Panc1 (cell line): ENCODE measurements at regions not wholly inside any gene's neighbourhood (a gene's known extent, or its start where the extent isn't known, plus 50 kb on each side); places are given as distances from the start of the nearest gene placed in this dataset.

Experiments used
- ATAC-seq: fragments of 200-7000 bp; cut with Tn5 transposase; 2 replicates; pipeline ENCODE4 v1.9.1; 2020; ENCODE audit warnings: mild to moderate bottlenecking, moderate library complexity
- BruUV-seq: library from RNA; stranded (reverse); fragments of 400-500 nt; replicated peaks from 2 replicates; lab custom pipeline; 2021; lab: Mats Ljungman, UMichigan
- CTCF ChIA-PET: fragments of 300-600 bp; sonication (Branson Sonifier 250); formaldehyde crosslinking; loops from one replicate; lab custom pipeline; 2022; ENCODE audit warnings: antibody characterized with exemption; lab: Charles Lee
- POLR2A ChIA-PET: fragments of 300-600 bp; sonication (Branson Sonifier 250); formaldehyde crosslinking; loops from one replicate; lab custom pipeline; 2022; ENCODE audit warnings: antibody characterized with exemption; lab: Charles Lee
- DNase-seq: peaks from one replicate; pipeline ENCODE4 v3.0.0-alpha.2; 2010; ENCODE audit warnings: low read depth, low spot score
- H3K27ac ChIP-seq: 2 replicates; pipeline ENCODE4 v1.5.1; 2011; ENCODE audit warnings: mild to moderate bottlenecking, low read length, inconsistent platforms
- H3K27me3 ChIP-seq: fragments of 200-500 bp; sonication (Bioruptor generic); 2 replicates; pipeline ENCODE4 v1.6.0; 2014; ENCODE audit warnings: low read length, inconsistent platforms; ENCODE audit not compliant: control insufficient read depth, insufficient read depth
- H3K36me3 ChIP-seq: fragments of 200-500 bp; sonication (Bioruptor generic); 2 replicates; pipeline ENCODE4 v1.5.1; 2014; ENCODE audit warnings: inconsistent platforms, mild to moderate bottlenecking, low read length, moderate library complexity; ENCODE audit not compliant: control insufficient read depth, insufficient read depth
- H3K4me1 ChIP-seq: 2 replicates; pipeline ENCODE4 v1.5.1; 2011; ENCODE audit warnings: inconsistent platforms, mild to moderate bottlenecking, low read length, moderate library complexity; ENCODE audit not compliant: control insufficient read depth, insufficient read depth
- H3K4me3 ChIP-seq, 2 experiments: 2 replicates each; pipeline ENCODE4 v1.5.1; 2011 to 2012; ENCODE audit warnings: low read depth in 2 of 2, low read length in 2 of 2, mild to moderate bottlenecking in 2 of 2, inconsistent platforms in 1 of 2, moderate library complexity in 1 of 2
- H3K9me3 ChIP-seq: fragments of 200-500 bp; sonication (Bioruptor generic); 2 replicates; pipeline ENCODE4 v1.5.1; 2014; ENCODE audit warnings: low read depth, mild to moderate bottlenecking, inconsistent platforms, low read length, moderate library complexity; ENCODE audit not compliant: control insufficient read depth, insufficient read depth
- TCF7L2 ChIP-seq: IDR thresholded peaks from 2 replicates; pipeline ENCODE4 v1.6.1; 2011; ENCODE audit warnings: mild to moderate bottlenecking, low read depth, low read length, inconsistent platforms
- in situ Hi-C: cut with HindIII; loops from 2 replicates; pipeline ENCODE4 v1.10.0; 2016; ENCODE audit warnings: low sequenced_read_pairs, low pct_unique_long_range_greater_than_20kb
- intact Hi-C: fragments of 100-400 bp; cut with micrococcal nuclease; formaldehyde crosslinking; loops from one replicate; pipeline ENCODE4 v1.10.0; 2022; ENCODE audit not compliant: unreplicated experiment
- TF ChIP-seq, protein P1 (sequence below): fragments of 450-650 bp; IDR thresholded peaks from 2 replicates; pipeline ENCODE4 v1.5.1; 2017; ENCODE audit warnings: mild to moderate bottlenecking
- TF ChIP-seq, protein P2 (sequence below), 2 experiments: IDR thresholded peaks; 2 replicates each; pipeline ENCODE4 v1.6.1; 2011 to 2012; ENCODE audit warnings: low read depth in 2 of 2, control low read depth in 1 of 2, low read length in 1 of 2, mild to moderate bottlenecking in 1 of 2, moderate library complexity in 1 of 2; ENCODE audit not compliant: insufficient read depth in 1 of 2

DNA sequence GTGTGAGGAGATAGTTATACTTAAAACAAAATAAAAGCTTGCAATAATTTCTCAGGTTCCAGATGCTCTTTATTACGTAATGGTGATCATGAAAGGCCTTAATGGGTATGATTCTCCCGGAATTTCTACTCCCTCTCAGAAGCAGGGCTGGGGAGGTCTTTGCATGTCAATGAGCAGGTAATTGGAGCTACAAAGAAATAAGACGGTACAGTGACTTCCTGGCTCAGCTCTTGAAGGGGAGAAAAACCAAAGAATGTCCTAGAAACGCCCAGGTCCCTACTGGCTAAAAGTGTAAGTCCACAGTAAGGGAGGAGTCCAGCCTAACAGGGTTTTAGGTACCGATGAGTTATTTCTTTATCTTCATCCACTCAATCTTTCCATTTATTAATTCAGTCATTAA, 390.9 kb downstream of the TMEM114 start:
- no peaks in the 10 kb centered on the region for H3K4me1 ChIP-seq
- no peaks in the 10 kb centered on the region for H3K27me3 ChIP-seq
- in situ Hi-C loops = no loop called here
- DNase-seq (no peak), ATAC-seq (no peak)
- H3K27ac ChIP-seq = no peak overlapping the region
- CTCF ChIA-PET = no interaction called here
- no peaks in the 10 kb centered on the region for H3K36me3 ChIP-seq
- TF ChIP-seq, protein P1, sequence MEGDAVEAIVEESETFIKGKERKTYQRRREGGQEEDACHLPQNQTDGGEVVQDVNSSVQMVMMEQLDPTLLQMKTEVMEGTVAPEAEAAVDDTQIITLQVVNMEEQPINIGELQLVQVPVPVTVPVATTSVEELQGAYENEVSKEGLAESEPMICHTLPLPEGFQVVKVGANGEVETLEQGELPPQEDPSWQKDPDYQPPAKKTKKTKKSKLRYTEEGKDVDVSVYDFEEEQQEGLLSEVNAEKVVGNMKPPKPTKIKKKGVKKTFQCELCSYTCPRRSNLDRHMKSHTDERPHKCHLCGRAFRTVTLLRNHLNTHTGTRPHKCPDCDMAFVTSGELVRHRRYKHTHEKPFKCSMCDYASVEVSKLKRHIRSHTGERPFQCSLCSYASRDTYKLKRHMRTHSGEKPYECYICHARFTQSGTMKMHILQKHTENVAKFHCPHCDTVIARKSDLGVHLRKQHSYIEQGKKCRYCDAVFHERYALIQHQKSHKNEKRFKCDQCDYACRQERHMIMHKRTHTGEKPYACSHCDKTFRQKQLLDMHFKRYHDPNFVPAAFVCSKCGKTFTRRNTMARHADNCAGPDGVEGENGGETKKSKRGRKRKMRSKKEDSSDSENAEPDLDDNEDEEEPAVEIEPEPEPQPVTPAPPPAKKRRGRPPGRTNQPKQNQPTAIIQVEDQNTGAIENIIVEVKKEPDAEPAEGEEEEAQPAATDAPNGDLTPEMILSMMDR = no peak
- TF ChIP-seq, protein P2, sequence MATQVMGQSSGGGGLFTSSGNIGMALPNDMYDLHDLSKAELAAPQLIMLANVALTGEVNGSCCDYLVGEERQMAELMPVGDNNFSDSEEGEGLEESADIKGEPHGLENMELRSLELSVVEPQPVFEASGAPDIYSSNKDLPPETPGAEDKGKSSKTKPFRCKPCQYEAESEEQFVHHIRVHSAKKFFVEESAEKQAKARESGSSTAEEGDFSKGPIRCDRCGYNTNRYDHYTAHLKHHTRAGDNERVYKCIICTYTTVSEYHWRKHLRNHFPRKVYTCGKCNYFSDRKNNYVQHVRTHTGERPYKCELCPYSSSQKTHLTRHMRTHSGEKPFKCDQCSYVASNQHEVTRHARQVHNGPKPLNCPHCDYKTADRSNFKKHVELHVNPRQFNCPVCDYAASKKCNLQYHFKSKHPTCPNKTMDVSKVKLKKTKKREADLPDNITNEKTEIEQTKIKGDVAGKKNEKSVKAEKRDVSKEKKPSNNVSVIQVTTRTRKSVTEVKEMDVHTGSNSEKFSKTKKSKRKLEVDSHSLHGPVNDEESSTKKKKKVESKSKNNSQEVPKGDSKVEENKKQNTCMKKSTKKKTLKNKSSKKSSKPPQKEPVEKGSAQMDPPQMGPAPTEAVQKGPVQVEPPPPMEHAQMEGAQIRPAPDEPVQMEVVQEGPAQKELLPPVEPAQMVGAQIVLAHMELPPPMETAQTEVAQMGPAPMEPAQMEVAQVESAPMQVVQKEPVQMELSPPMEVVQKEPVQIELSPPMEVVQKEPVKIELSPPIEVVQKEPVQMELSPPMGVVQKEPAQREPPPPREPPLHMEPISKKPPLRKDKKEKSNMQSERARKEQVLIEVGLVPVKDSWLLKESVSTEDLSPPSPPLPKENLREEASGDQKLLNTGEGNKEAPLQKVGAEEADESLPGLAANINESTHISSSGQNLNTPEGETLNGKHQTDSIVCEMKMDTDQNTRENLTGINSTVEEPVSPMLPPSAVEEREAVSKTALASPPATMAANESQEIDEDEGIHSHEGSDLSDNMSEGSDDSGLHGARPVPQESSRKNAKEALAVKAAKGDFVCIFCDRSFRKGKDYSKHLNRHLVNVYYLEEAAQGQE (IDR thresholded peaks at IDR 0.05; ENCODE audit: insufficient read depth in 1 of 2, low read depth in 2 of 2, low read length in 1 of 2) = no peak
- no peak for TF ChIP-seq TCF7L2
- intact Hi-C loops = no loop called here
- POLR2A ChIA-PET = no interaction called here
- no peaks in the 10 kb centered on the region for H3K9me3 ChIP-seq
- no peak overlapping the region for H3K4me3 ChIP-seq
- no TSS peak for BruUV-seq

DNA sequence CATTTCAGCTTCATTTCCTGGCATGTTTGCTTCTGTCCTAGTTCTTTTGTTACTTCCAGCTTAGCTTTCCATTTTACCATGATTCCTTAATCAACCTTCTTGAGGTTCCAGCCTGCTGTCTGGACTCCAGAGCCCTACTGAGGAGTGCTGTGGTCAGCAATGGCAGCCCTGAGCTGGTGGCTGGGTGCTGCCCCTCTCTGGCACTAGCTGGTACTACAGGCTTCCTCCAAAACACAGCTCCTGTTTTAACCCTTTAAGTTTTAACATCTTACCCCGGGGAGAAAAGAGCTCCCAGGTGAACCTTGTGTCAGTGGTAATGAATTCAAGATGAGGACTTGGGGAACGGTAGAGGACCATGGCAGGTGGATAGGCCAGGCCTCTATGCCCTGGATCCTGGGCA, 395.5 kb downstream of the TMEM114 start:
- ATAC-seq = no peak
- ChIA-PET CTCF (no interaction called here), POLR2A (no interaction called here)
- no peaks in the 10 kb centered on the region for H3K27me3 ChIP-seq
- intact Hi-C loops (no loop called here), in situ Hi-C loops (no loop called here)
- H3K4me3 ChIP-seq = no peak overlapping the region
- no peaks in the 10 kb centered on the region for H3K4me1 ChIP-seq
- TF ChIP-seq, protein P2 (IDR thresholded peaks at IDR 0.05; ENCODE audit: insufficient read depth in 1 of 2, low read depth in 2 of 2, low read length in 1 of 2) = no peak
- TF ChIP-seq, protein P1 = peak; percentile 52
- no peak for DNase-seq
- H3K27ac ChIP-seq = no peak overlapping the region
- H3K9me3 ChIP-seq = no peaks in the 10 kb centered on the region
- BruUV-seq = no TSS peak
- no peaks in the 10 kb centered on the region for H3K36me3 ChIP-seq
